ENCODE measurements at regions not wholly inside any gene's neighbourhood (a gene's known extent, or its start where the extent isn't known, plus 50 kb on each side); places are given as distances from the start of the nearest gene placed in this dataset.

GRCh38 chr5:149433524-149434131 lies 54.5 kb upstream of the IL17B start:
- no peak overlapping the region for H3K4me3 ChIP-seq (ENCODE audit: low read length in 3 of 3)
- TF ChIP-seq, protein P1, sequence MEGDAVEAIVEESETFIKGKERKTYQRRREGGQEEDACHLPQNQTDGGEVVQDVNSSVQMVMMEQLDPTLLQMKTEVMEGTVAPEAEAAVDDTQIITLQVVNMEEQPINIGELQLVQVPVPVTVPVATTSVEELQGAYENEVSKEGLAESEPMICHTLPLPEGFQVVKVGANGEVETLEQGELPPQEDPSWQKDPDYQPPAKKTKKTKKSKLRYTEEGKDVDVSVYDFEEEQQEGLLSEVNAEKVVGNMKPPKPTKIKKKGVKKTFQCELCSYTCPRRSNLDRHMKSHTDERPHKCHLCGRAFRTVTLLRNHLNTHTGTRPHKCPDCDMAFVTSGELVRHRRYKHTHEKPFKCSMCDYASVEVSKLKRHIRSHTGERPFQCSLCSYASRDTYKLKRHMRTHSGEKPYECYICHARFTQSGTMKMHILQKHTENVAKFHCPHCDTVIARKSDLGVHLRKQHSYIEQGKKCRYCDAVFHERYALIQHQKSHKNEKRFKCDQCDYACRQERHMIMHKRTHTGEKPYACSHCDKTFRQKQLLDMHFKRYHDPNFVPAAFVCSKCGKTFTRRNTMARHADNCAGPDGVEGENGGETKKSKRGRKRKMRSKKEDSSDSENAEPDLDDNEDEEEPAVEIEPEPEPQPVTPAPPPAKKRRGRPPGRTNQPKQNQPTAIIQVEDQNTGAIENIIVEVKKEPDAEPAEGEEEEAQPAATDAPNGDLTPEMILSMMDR (IDR thresholded peaks at IDR 0.05; ENCODE audit: borderline replicate concordance, extremely low read depth, insufficient read depth) = no peak
- intact Hi-C loops (cut with DNase I) = loop anchor here (10.0 kb wide), 1 partner anchor 59 kb away; the partner anchor contains the start of gene IL17B
- no peaks in the 10 kb centered on the region for H3K27me3 ChIP-seq (ENCODE audit: control insufficient read depth, insufficient read depth, low read length)
- H3K36me3 ChIP-seq (ENCODE audit: control insufficient read depth in 2 of 3, insufficient read depth in 3 of 3, low read length in 3 of 3) = no peaks in the 10 kb centered on the region
- H3K4me1 ChIP-seq (ENCODE audit: control insufficient read depth in 2 of 3, insufficient read depth in 2 of 3, low read depth in 1 of 3, low read length in 3 of 3) = no peaks in the 10 kb centered on the region
- DNase-seq (no peak), FAIRE-seq (no peak)
- H3K27ac ChIP-seq (ENCODE audit: low read depth in 2 of 2, low read length in 2 of 2) = no peak overlapping the region
- no peak overlapping the region for H3K9ac ChIP-seq (ENCODE audit: low read length in 3 of 3)
- H3K9me3 ChIP-seq (ENCODE audit: control insufficient read depth in 2 of 3, insufficient read depth in 1 of 3, low read length in 3 of 3) = no peaks in the 10 kb centered on the region

DNA sequence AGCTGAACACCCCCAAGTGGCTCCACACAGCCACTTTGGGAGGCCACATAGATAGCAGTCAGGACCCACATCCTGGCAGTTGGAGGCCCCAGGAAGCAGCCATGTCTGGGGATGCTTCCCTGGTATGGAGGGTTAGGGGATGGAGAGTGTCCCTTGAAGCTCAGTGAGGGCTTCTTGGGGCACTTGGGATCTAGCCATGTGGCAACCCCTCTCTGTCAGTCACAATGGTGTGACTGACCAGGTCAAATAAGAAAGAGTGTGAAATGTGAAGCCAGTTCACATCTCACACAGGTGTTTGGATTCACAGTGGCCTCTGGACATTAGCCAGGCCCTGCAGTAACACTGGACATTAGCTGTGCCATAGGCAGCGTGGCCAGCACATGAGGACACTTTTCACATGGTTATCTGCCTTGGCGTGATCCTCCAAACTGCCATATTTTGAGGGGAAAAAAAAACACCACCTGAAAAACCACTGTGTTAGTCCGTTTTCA lies 53.9 kb upstream of the IL17B start:
- TF ChIP-seq, protein P1 (IDR thresholded peaks at IDR 0.05; ENCODE audit: borderline replicate concordance, extremely low read depth, insufficient read depth) = no peak
- FAIRE-seq = no peak
- intact Hi-C loops (cut with DNase I) = loop anchor here (10.0 kb wide), 1 partner anchor 58 kb away; the partner anchor contains the start of gene IL17B
- H3K4me1 ChIP-seq (ENCODE audit: control insufficient read depth in 2 of 3, insufficient read depth in 2 of 3, low read depth in 1 of 3, low read length in 3 of 3) = no peaks in the 10 kb centered on the region
- DNase-seq = no peak
- no peaks in the 10 kb centered on the region for H3K9me3 ChIP-seq (ENCODE audit: control insufficient read depth in 2 of 3, insufficient read depth in 1 of 3, low read length in 3 of 3)
- no peaks in the 10 kb centered on the region for H3K27me3 ChIP-seq (ENCODE audit: control insufficient read depth, insufficient read depth, low read length)
- H3K27ac ChIP-seq (ENCODE audit: low read depth in 2 of 2, low read length in 2 of 2) = no peak overlapping the region
- no peaks in the 10 kb centered on the region for H3K36me3 ChIP-seq (ENCODE audit: control insufficient read depth in 2 of 3, insufficient read depth in 3 of 3, low read length in 3 of 3)
- no peak overlapping the region for H3K4me3 ChIP-seq (ENCODE audit: low read length in 3 of 3)
- H3K9ac ChIP-seq (ENCODE audit: low read length in 3 of 3) = no peak overlapping the region

GRCh38 chr5:149432376-149432775 lies 53.3 kb upstream of the IL17B start:
- intact Hi-C loops (cut with DNase I) = loop anchor here (10.0 kb wide), 1 partner anchor 58 kb away; the partner anchor contains the start of gene IL17B
- Histone ChIP-seq H3K9me3 (ENCODE audit: control insufficient read depth in 2 of 3, insufficient read depth in 1 of 3, low read length in 3 of 3) (no peaks in the 10 kb centered on the region), H3K36me3 (ENCODE audit: control insufficient read depth in 2 of 3, insufficient read depth in 3 of 3, low read length in 3 of 3) (no peaks in the 10 kb centered on the region), H3K4me3 (ENCODE audit: low read length in 3 of 3) (no peak overlapping the region), H3K4me1 (ENCODE audit: control insufficient read depth in 2 of 3, insufficient read depth in 2 of 3, low read depth in 1 of 3, low read length in 3 of 3) (no peaks in the 10 kb centered on the region), H3K27me3 (ENCODE audit: control insufficient read depth, insufficient read depth, low read length) (no peaks in the 10 kb centered on the region), H3K27ac (ENCODE audit: low read depth in 2 of 2, low read length in 2 of 2) (no peak overlapping the region), H3K9ac (ENCODE audit: low read length in 3 of 3) (no peak overlapping the region)
- no peak for DNase-seq
- TF ChIP-seq, protein P1 (IDR thresholded peaks at IDR 0.05; ENCODE audit: borderline replicate concordance, extremely low read depth, insufficient read depth) = no peak
- FAIRE-seq = no peak

Measured in kidney (tissue), 13 donors.